Mesenchymal stem cell (in vitro differentiated cells and primary cell): ENCODE measurements at regions not wholly inside any gene's neighbourhood (a gene's known extent, or its start where the extent isn't known, plus 50 kb on each side); places are given as distances from the start of the nearest gene placed in this dataset.

Experiments
- DNase-seq: peaks from one replicate; pipeline ENCODE4 v3.0.0-alpha.2; 2013
- H2AFZ ChIP-seq: one replicate; pipeline ENCODE4 v1.6.1; 2013; ENCODE audit warnings: low read depth, mild to moderate bottlenecking, control low read depth, inconsistent platforms, low read length, moderate library complexity
- H2AK5ac ChIP-seq: 2 replicates; pipeline ENCODE4 v1.6.1; 2013; ENCODE audit warnings: low read length, moderate library complexity, mild to moderate bottlenecking, inconsistent platforms; ENCODE audit not compliant: severe bottlenecking
- H2BK120ac ChIP-seq: one replicate; pipeline ENCODE4 v1.6.1; 2013; ENCODE audit warnings: low read depth, mild to moderate bottlenecking, inconsistent platforms, low read length, moderate library complexity
- H2BK12ac ChIP-seq, 2 experiments: one replicate each; pipeline ENCODE4 v1.6.1; 2013; ENCODE audit warnings: inconsistent platforms in 2 of 2, low read length in 2 of 2, mild to moderate bottlenecking in 2 of 2, moderate library complexity in 2 of 2, control low read depth in 1 of 2
- H2BK15ac ChIP-seq: one replicate; pipeline ENCODE4 v1.6.1; 2013; ENCODE audit warnings: mild to moderate bottlenecking, low read depth, inconsistent platforms; ENCODE audit not compliant: poor library complexity, severe bottlenecking
- H2BK5ac ChIP-seq: 2 replicates; pipeline ENCODE4 v1.6.1; 2013; ENCODE audit warnings: low read depth, mild to moderate bottlenecking, low read length, control low read depth, inconsistent platforms; ENCODE audit not compliant: poor library complexity, severe bottlenecking
- H3K14ac ChIP-seq, 2 experiments: one replicate each; pipeline ENCODE4 v1.6.1; 2013; ENCODE audit warnings: inconsistent platforms in 2 of 2, low read length in 2 of 2, control low read depth in 1 of 2, mild to moderate bottlenecking in 1 of 2, moderate library complexity in 1 of 2
- H3K18ac ChIP-seq, 2 experiments: one replicate each; pipeline ENCODE4 v1.6.1; 2013; ENCODE audit warnings: inconsistent platforms in 2 of 2, low read length in 2 of 2, control low read depth in 1 of 2, low read depth in 1 of 2, mild to moderate bottlenecking in 1 of 2
- H3K23ac ChIP-seq, 2 experiments: one replicate each; pipeline ENCODE4 v1.6.1; 2013; ENCODE audit warnings: inconsistent platforms in 2 of 2, low read length in 2 of 2, mild to moderate bottlenecking in 2 of 2, moderate library complexity in 2 of 2, control low read depth in 1 of 2
- H3K27ac ChIP-seq: 2 replicates; pipeline ENCODE4 v1.5.1; 2013; ENCODE audit warnings: mild to moderate bottlenecking, moderate library complexity, low read length, control low read depth, inconsistent platforms; ENCODE audit not compliant: poor library complexity, severe bottlenecking
- H3K27me3 ChIP-seq, 2 experiments: 2 replicates each; pipeline versions ENCODE4 v1.6.1 to v1.7.0; 2013; ENCODE audit warnings: low read length in 2 of 2, mild to moderate bottlenecking in 2 of 2, moderate library complexity in 2 of 2, control low read depth in 1 of 2, inconsistent platforms in 1 of 2; ENCODE audit not compliant: control insufficient read depth in 1 of 2, insufficient read depth in 1 of 2
- H3K36me3 ChIP-seq, 2 experiments: 2 replicates each; pipeline versions ENCODE4 v1.6.1 to v1.7.0; 2013; ENCODE audit warnings: low read length in 2 of 2, control low read depth in 1 of 2, inconsistent platforms in 1 of 2, low read depth in 1 of 2, mild to moderate bottlenecking in 1 of 2; ENCODE audit not compliant: insufficient read depth in 2 of 2, control insufficient read depth in 1 of 2
- H3K4ac ChIP-seq, 2 experiments: one replicate each; pipeline ENCODE4 v1.6.1; 2013; ENCODE audit warnings: inconsistent platforms in 2 of 2, low read length in 2 of 2, mild to moderate bottlenecking in 2 of 2, moderate library complexity in 2 of 2, control low read depth in 1 of 2, low read depth in 1 of 2
- H3K4me1 ChIP-seq: 2 replicates; pipeline ENCODE4 v1.6.1; 2013; ENCODE audit warnings: low read depth, low read length, control low read depth; ENCODE audit not compliant: control insufficient read depth, insufficient read depth
- H3K4me2 ChIP-seq: 2 replicates; pipeline ENCODE4 v1.6.1; 2013; ENCODE audit warnings: low read length, mild to moderate bottlenecking, inconsistent platforms; ENCODE audit not compliant: poor library complexity, severe bottlenecking
- H3K4me3 ChIP-seq, 2 experiments: 2 replicates each; pipeline versions ENCODE4 v1.5.1 to v1.7.0; 2013; ENCODE audit warnings: low read length in 2 of 2, mild to moderate bottlenecking in 2 of 2, control low read depth in 1 of 2, low read depth in 1 of 2; ENCODE audit not compliant: insufficient read depth in 1 of 2
- H3K79me1 ChIP-seq: replicated peaks from 2 replicates; pipeline ENCODE4 v1.6.1; 2013; ENCODE audit warnings: mild to moderate bottlenecking, control low read depth, low read length, inconsistent platforms; ENCODE audit not compliant: poor library complexity, severe bottlenecking
- H3K9ac ChIP-seq: 2 replicates; pipeline ENCODE4 v1.7.0; 2013; ENCODE audit warnings: mild to moderate bottlenecking, low read length, moderate library complexity
- H3K9me3 ChIP-seq: 2 replicates; pipeline ENCODE4 v1.7.0; 2013; ENCODE audit warnings: mild to moderate bottlenecking, low read length; ENCODE audit not compliant: control insufficient read depth
- H4K8ac ChIP-seq: one replicate; pipeline ENCODE4 v1.6.1; 2013; ENCODE audit warnings: inconsistent platforms, mild to moderate bottlenecking, low read length, moderate library complexity
- H4K91ac ChIP-seq: one replicate; pipeline ENCODE4 v1.6.1; 2013; ENCODE audit warnings: mild to moderate bottlenecking, low read length, inconsistent platforms
- WGBS: methylation state at CpG from one replicate; pipeline ENCODE4 v1.1.7; 2013; ENCODE audit warnings: mixed read lengths; 5-methylcytosine and 5-hydroxymethylcytosine counted together

DNA sequence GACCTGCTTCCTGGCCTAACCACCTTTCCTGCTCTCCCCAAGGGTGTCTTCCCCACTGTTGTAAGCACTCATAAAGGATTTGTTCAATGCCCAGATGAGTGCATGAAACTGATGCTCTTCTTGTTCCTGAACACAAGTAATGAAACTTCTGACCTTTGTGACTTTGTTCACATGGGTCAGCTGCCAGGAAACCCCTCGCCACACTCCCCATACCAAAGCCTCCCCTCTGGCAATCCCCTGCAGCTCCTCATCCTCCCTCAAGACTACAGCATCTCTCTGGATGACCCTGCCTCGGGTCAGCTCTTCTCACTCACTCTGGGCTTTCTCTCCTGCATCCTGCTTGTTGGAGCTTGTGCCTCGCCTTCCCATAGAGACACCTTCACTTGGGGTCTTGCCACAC is 72.2 kb upstream of the SPTLC1 start:
- Histone ChIP-seq H3K9me3 (no peaks in the 10 kb centered on the region), H2AK5ac (peak overlapping the region; percentile 78), H3K4me1 (peaks cover 28% of the 10 kb centered on the region), H2AFZ (no peak overlapping the region), H2BK5ac (no peak overlapping the region), H3K18ac (no peak overlapping the region), H3K4me3 (no peak overlapping the region), H2BK15ac (no peak overlapping the region), H3K27ac (peak overlapping the region; percentile 18), H3K14ac (no peak overlapping the region), H3K27me3 (peaks cover 0 to 47% of the 10 kb centered on the region in 2 experiments), H3K4ac (no peak overlapping the region), H4K8ac (no peak overlapping the region), H3K79me1 (no peaks in the 10 kb centered on the region), H3K4me2 (no peak overlapping the region), H3K23ac (no peak overlapping the region), H3K9ac (no peak overlapping the region), H4K91ac (peak overlapping the region; percentile 19), H2BK12ac (peak overlapping the region in 1 of 2 experiments; percentile 47), H3K36me3 (no peaks in the 10 kb centered on the region), H2BK120ac (no peak overlapping the region)
- no peak for DNase-seq
- 85% methylated on average over 3 of the region's 3 CpGs for WGBS

DNA sequence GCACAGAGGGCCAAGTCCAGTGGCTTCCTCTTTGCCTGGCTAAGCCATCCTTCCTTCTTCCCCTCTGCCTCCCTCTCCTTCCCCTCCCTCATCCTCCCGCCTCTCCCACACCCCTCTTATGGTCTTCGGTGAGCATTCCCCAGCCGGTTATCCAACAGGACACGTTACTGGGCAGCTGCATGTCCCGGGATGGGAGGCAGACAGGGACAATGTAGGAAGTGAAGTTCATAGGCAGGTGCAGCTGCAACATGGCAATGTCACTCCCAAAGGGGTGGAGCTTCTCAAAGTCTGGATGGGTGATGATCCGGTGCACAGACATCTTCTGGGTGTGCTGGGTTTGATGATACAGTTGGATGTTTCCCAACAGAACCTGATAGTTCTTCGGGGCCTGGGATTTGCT is 71.4 kb upstream of the SPTLC1 start:
- H3K23ac ChIP-seq = no peak overlapping the region
- peaks cover 26% of the 10 kb centered on the region for H3K4me1 ChIP-seq
- peak overlapping the region in 1 of 2 experiments; percentile 48 for H3K18ac ChIP-seq
- no peak overlapping the region for H3K9ac ChIP-seq
- no peak overlapping the region for H2BK15ac ChIP-seq
- H3K9me3 ChIP-seq = no peaks in the 10 kb centered on the region
- H4K91ac ChIP-seq = peak overlapping the region; percentile 6
- no peak overlapping the region for H3K4me2 ChIP-seq
- no peaks in the 10 kb centered on the region for H3K36me3 ChIP-seq
- H2BK12ac ChIP-seq = peak overlapping the region in 1 of 2 experiments; percentile 66
- no peak overlapping the region for H2BK5ac ChIP-seq
- H2BK120ac ChIP-seq = no peak overlapping the region
- H4K8ac ChIP-seq = no peak overlapping the region
- no peak overlapping the region for H3K4ac ChIP-seq
- no peak overlapping the region for H3K27ac ChIP-seq
- peak overlapping the region; percentile 82 for H2AK5ac ChIP-seq
- no peak overlapping the region for H2AFZ ChIP-seq
- H3K79me1 ChIP-seq = no peaks in the 10 kb centered on the region
- no peak overlapping the region for H3K14ac ChIP-seq
- peaks cover 0 to 47% of the 10 kb centered on the region in 2 experiments for H3K27me3 ChIP-seq
- 92% methylated on average over 7 of the region's 7 CpGs for WGBS
- DNase-seq = no peak
- no peak overlapping the region for H3K4me3 ChIP-seq

DNA sequence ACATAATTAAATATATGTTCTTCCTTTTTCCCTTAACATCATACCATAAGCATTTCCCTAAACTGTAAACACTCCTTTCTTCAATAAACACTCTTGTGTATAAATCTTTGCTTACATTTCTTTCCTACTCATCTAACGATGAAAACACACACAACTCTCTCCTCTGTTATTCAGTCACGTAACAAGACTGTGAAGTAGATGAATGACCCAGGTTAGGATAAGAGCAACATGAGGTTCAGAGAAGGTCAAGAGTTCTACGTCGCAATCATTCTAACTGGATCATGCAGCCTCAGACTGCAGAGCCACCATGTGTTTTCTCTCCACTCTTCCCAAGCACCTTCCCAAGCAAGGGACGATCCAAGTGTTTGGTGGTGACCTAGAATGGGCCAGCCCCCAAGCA is 70.5 kb upstream of the SPTLC1 start:
- Histone ChIP-seq H3K36me3 (no peaks in the 10 kb centered on the region), H2AFZ (no peak overlapping the region), H3K27ac (no peak overlapping the region), H3K18ac (no peak overlapping the region), H3K4me2 (no peak overlapping the region), H3K4ac (no peak overlapping the region), H3K27me3 (peaks cover 0 to 47% of the 10 kb centered on the region in 2 experiments), H2BK5ac (no peak overlapping the region), H3K14ac (no peak overlapping the region), H3K79me1 (no peaks in the 10 kb centered on the region), H4K91ac (no peak overlapping the region), H2BK15ac (no peak overlapping the region), H3K9me3 (no peaks in the 10 kb centered on the region), H4K8ac (no peak overlapping the region), H2BK120ac (no peak overlapping the region), H3K4me1 (peaks cover 33% of the 10 kb centered on the region), H3K23ac (no peak overlapping the region), H2BK12ac (no peak overlapping the region), H2AK5ac (no peak overlapping the region), H3K9ac (no peak overlapping the region), H3K4me3 (no peak overlapping the region)
- DNase-seq = peak; percentile 85
- 54% methylated on average over 5 of the region's 5 CpGs for WGBS

GRCh38 chr9:92185096-92185495 is 69.9 kb upstream of the SPTLC1 start:
- no peak overlapping the region for H4K8ac ChIP-seq
- peaks cover 0 to 42% of the 10 kb centered on the region in 2 experiments for H3K27me3 ChIP-seq
- H2BK15ac ChIP-seq = no peak overlapping the region
- no peak overlapping the region for H4K91ac ChIP-seq
- 79% methylated on average over 6 of the region's 9 CpGs for WGBS
- H3K9me3 ChIP-seq = no peaks in the 10 kb centered on the region
- peaks cover 36% of the 10 kb centered on the region for H3K4me1 ChIP-seq
- H3K4me2 ChIP-seq = no peak overlapping the region
- H3K4ac ChIP-seq = peak overlapping the region in 1 of 2 experiments; percentile 14
- no peak overlapping the region for H2AFZ ChIP-seq
- H2BK5ac ChIP-seq = no peak overlapping the region
- no peaks in the 10 kb centered on the region for H3K79me1 ChIP-seq
- H2BK12ac ChIP-seq = peak overlapping the region in 1 of 2 experiments; percentile 29
- no peak overlapping the region for H3K14ac ChIP-seq
- no peak overlapping the region for H3K23ac ChIP-seq
- H2BK120ac ChIP-seq = no peak overlapping the region
- H3K27ac ChIP-seq = no peak overlapping the region
- no peaks in the 10 kb centered on the region for H3K36me3 ChIP-seq
- no peak for DNase-seq
- peak overlapping the region; percentile 28 for H2AK5ac ChIP-seq
- peak overlapping the region in 1 of 2 experiments; percentile 16 for H3K18ac ChIP-seq
- H3K4me3 ChIP-seq = no peak overlapping the region
- H3K9ac ChIP-seq = no peak overlapping the region
